ENCODE measurements at regions not wholly inside any gene's neighbourhood (a gene's known extent, or its start where the extent isn't known, plus 50 kb on each side); places are given as distances from the start of the nearest gene placed in this dataset.

GRCh38 chr6:54718541-54719023 is 128.0 kb upstream of the FAM83B start:
- DNase-seq: no peak

DNA sequence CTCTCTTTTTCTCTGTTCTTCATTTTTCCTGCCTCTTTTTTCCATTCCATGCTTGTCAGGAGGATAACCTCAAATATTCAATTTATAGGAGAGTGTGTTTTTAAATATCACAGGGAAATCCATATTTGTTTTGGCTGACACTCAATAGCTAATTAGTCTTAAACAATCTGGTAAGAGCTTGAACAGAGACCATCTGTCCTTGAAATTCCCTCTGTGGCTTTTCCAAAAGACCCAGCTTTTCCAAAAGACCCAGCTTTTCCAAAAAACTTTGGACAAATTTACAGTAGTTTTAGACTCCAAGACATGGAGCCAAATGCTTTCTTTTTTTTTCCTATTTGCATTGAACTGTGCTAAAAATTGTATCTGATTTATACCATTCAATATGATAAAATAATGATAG is 127.4 kb upstream of the FAM83B start:
- no peak for DNase-seq

- no peak for DNase-seq
These were observed 126.9 kb upstream of the FAM83B start for GRCh38 chr6:54719633-54720032.

GRCh38 chr6:54722328-54722727 is 124.2 kb upstream of the FAM83B start:
- DNase-seq: no peak

- no peak for DNase-seq
These were observed 116.9 kb upstream of the FAM83B start for GRCh38 chr6:54729716-54730115.

DNA sequence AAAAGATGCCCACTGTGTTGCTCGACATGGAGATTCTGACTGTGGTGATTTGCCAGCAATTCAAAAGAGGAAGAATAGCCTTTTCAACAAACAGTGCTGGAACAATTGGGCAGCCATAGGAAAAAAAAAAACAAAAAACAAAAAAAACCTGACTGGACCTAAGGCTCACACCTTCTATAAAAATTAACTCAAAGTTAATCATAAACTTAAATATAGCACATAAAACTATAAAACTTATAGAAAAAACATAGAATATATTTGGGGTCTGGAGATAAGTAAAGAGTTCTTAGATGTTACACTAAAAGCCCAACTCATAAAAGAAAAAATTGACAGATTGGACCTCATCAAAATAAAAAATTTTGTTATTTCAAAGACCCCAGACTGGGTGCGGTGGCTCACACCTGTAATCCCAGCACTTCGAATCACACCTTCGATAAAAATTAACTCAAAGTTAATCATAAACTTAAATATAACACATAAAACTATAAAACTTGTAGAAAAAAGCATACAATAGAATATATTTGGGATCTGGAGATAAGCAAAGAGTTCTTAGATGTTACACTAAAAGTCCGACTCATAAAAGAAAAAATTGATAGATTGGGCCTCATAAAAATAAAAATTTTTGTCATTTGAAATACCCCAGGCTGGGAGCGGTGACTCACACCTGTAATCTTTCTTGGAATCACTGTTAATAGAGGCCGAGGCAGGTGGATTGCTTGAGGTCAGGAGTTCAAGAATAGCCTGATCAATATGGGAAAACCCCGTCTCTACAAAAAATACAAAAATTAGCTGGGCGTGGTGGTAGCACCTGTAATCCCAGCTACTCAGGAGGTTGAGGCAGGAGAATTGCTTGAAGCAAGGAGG is 115.6 kb upstream of the FAM83B start:
- DNase-seq: no peak

DNA sequence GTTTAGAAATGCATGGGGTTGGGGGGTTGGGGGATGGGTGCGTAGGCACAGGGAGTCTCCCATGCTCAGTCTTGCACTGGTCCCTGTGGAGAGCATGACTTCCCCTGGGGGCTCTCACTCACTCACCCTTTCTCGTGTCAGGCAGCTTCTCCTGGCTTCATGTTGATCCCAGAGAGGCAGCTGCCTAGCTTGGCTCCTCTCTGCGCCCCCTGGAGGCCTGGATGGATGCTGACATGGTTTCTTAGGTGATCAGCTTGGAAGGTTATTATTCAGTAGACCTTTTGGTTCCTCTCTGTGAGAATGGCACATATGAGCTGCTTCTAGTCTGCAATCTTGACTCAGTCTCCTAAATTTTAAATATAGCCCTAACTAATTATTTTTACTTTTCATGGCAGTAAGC is 109.3 kb upstream of the FAM83B start:
- no peak for DNase-seq

DNA sequence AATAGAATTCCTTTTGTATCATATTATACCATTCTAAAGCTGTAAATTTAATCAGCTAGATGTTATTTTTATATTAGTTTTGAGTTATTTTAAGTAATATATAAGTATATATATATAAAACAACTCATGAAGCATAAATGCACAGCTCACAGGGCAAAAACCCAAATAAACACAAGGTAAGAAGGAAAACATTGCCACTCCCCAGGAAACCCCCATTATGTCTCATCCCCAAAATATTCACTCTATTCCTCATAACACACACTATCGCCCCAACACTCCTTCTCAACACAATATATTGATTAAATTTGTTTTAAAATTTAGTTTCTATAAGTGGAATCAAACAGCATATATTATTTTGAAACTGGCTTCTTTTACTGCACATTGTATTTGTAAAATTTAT is 98.6 kb upstream of the FAM83B start:
- no peak for DNase-seq

GRCh38 chr6:54754406-54754805 is 92.2 kb upstream of the FAM83B start:
- DNase-seq: no peak

GRCh38 chr6:54758340-54758739 is 88.2 kb upstream of the FAM83B start:
- no peak for DNase-seq

DNA sequence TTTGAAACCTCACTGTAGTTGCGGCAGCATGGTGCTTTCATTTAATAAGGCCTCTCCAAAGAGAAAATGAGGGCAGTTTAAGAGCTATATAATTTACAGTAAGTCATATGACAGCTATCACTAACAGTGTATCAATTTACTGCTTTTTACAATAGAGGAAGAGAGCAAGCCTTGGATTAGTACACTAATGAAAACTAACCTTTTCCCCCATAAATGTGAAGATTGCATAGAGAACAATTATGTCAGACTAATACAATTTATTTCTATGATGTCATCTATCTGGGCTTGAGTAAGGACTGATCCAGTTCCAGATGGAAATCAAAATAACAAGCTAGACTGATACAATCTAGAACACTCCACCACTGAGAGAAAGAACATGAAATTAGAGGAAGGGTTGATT is 78.1 kb upstream of the FAM83B start:
- DNase-seq: no peak

GRCh38 chr6:54770328-54770727 is 76.2 kb upstream of the FAM83B start:
- DNase-seq: no peak

GRCh38 chr6:54771968-54772367 is 74.6 kb upstream of the FAM83B start:
- DNase-seq: no peak

DNA sequence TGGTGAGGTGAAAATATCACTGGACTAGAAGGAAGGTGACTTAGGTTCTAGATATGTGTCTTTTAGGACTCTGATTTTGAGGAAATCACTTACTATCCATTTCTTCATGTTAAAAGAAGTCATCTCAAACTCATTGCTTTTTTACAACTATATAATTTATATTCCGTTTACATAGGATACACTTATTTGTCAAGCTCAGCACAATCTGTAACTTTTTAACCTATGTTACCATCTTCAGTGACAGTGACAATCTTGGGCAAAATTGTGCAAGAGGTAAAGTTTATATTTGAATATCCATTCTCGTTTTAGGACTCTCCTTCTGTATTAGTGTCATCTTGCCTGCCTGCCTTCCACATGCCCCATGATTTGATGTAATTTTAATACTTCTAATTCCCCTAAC is 74.0 kb upstream of the FAM83B start:
- DNase-seq: no peak

DNA sequence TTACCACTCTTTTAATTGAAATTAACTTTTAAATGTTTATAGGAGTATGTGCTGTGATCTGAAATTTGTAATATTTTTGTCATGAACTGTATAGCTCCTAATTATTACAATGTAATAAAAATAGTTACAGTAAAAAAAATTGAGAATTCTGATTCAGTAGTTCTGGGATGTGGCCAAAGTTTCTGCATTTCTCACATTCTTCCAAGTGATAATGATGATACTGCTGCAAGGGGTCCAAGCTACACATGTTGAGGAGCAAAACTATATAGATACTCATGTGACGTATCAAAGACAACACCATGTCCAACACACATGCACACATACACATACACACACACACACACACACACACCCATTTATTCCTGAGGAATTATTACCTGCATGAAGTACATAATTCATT is 71.0 kb upstream of the FAM83B start:
- DNase-seq: no peak

- DNase-seq: no peak
These were observed 69.7 kb upstream of the FAM83B start for GRCh38 chr6:54776891-54777290.

GRCh38 chr6:54778731-54779130 is 67.8 kb upstream of the FAM83B start:
- no peak for DNase-seq

- DNase-seq: no peak
These were observed 62.6 kb upstream of the FAM83B start for GRCh38 chr6:54784011-54784410.

- DNase-seq: no peak
These were observed 60.4 kb upstream of the FAM83B start for GRCh38 chr6:54786154-54786553.

GRCh38 chr6:54787825-54788224 is 58.7 kb upstream of the FAM83B start:
- no peak for DNase-seq
